WTC11 (cell line): ENCODE measurements at regions not wholly inside any gene's neighbourhood (a gene's known extent, or its start where the extent isn't known, plus 50 kb on each side); places are given as distances from the start of the nearest gene placed in this dataset.

ENCODE experiments used
- ATAC-seq: fragments of 200-7000 bp; cut with Tn5 transposase; 2 replicates; pipeline ENCODE4 v1.10.0; 2021; ENCODE audit warnings: mild to moderate bottlenecking, moderate library complexity
- CTCF ChIA-PET: fragments of 300-600 bp; sonication (Branson Sonifier 250); formaldehyde crosslinking; loops from one replicate; lab custom pipeline; 2021; ENCODE audit warnings: antibody characterized with exemption; lab: Charles Lee
- POLR2A ChIA-PET: fragments of 350-600 bp; sonication (Branson Sonifier 250); formaldehyde crosslinking; loops from one replicate; lab custom pipeline; 2021; ENCODE audit warnings: antibody characterized with exemption; lab: Charles Lee
- DNase-seq: peaks from one replicate; pipeline ENCODE4 v3.0.0; 2021; ENCODE audit warnings: low spot score
- H3K27ac Mint-ChIP-seq: 2 replicates; pipeline ENCODE4 v1.8.0; 2021; ENCODE audit warnings: mixed read lengths
- H3K27me3 Mint-ChIP-seq: 2 replicates; pipeline ENCODE4 v1.8.0; 2021; ENCODE audit warnings: low read depth, mild to moderate bottlenecking, moderate library complexity, mixed read lengths
- H3K36me3 Mint-ChIP-seq: 2 replicates; pipeline ENCODE4 v1.8.0; 2021; ENCODE audit warnings: mixed read lengths
- H3K4me1 Mint-ChIP-seq: 2 replicates; pipeline ENCODE4 v1.8.0; 2022; ENCODE audit warnings: mixed read lengths
- H3K4me3 Mint-ChIP-seq: 2 replicates; pipeline ENCODE4 v1.8.0; 2021; ENCODE audit warnings: mild to moderate bottlenecking, moderate library complexity, mixed read lengths
- H3K9me3 Mint-ChIP-seq: 2 replicates; pipeline ENCODE4 v1.8.0; 2021; ENCODE audit warnings: mixed read lengths
- AFF4 ChIP-seq: sonication (generic); formaldehyde crosslinking; IDR thresholded peaks from 2 replicates; pipeline ENCODE4 v1.8.1; 2023; ENCODE audit warnings: mild to moderate bottlenecking, missing genetic modification reagents, borderline replicate concordance
- ATF2 ChIP-seq: sonication (generic); formaldehyde crosslinking; IDR thresholded peaks from 2 replicates; pipeline ENCODE4 v1.8.1; 2022; ENCODE audit warnings: low read depth, missing genetic modification reagents, borderline replicate concordance
- CDX4 ChIP-seq: fragments of 250-450 bp; sonication (Bioruptor Pico); IDR thresholded peaks from 2 replicates; pipeline ENCODE4 v1.9.0; 2021; ENCODE audit warnings: moderate library complexity, mild to moderate bottlenecking, inconsistent platforms, borderline replicate concordance
- CREB1 ChIP-seq: sonication (generic); formaldehyde crosslinking; IDR thresholded peaks from 2 replicates; pipeline ENCODE4 v1.8.0; 2023; ENCODE audit warnings: mild to moderate bottlenecking, missing genetic modification reagents
- ETV6 ChIP-seq: sonication (generic); formaldehyde crosslinking; IDR thresholded peaks from 2 replicates; pipeline ENCODE4 v1.8.1; 2022; ENCODE audit warnings: mild to moderate bottlenecking, missing genetic modification reagents
- FOXJ3 ChIP-seq: sonication (generic); formaldehyde crosslinking; IDR thresholded peaks from 2 replicates; pipeline ENCODE4 v1.9.0; 2021; ENCODE audit warnings: missing genetic modification reagents, mild to moderate bottlenecking, borderline replicate concordance
- IRF2 ChIP-seq: sonication (generic); formaldehyde crosslinking; IDR thresholded peaks from 2 replicates; pipeline ENCODE4 v1.8.0; 2022; ENCODE audit warnings: low read depth, missing genetic modification reagents, borderline replicate concordance
- MXD4 ChIP-seq: fragments of 250-450 bp; sonication (Bioruptor Pico); IDR thresholded peaks from 2 replicates; pipeline ENCODE4 v1.8.0; 2021; ENCODE audit warnings: mild to moderate bottlenecking, moderate library complexity, borderline replicate concordance
- MYBL2 ChIP-seq: sonication (generic); formaldehyde crosslinking; IDR thresholded peaks from 2 replicates; pipeline ENCODE4 v1.8.1; 2023; ENCODE audit warnings: mild to moderate bottlenecking, moderate library complexity, missing genetic modification reagents
- NFYB ChIP-seq: sonication (generic); formaldehyde crosslinking; conservative IDR thresholded peaks from 2 replicates; pipeline ENCODE4 v1.8.0; 2022; ENCODE audit warnings: low read depth, missing genetic modification reagents
- NR1H2 ChIP-seq: sonication (generic); formaldehyde crosslinking; IDR thresholded peaks from 2 replicates; pipeline ENCODE4 v1.9.0; 2021; ENCODE audit warnings: mild to moderate bottlenecking, moderate library complexity, missing genetic modification reagents
- NR3C1 ChIP-seq: sonication (generic); formaldehyde crosslinking; conservative IDR thresholded peaks from 2 replicates; pipeline ENCODE4 v1.8.1; 2023; ENCODE audit warnings: low read depth, mild to moderate bottlenecking, missing genetic modification reagents
- PREB ChIP-seq: sonication (generic); formaldehyde crosslinking; IDR thresholded peaks from 2 replicates; pipeline ENCODE4 v1.8.1; 2022; ENCODE audit warnings: mild to moderate bottlenecking, missing genetic modification reagents, moderate library complexity, borderline replicate concordance
- TEAD4 ChIP-seq: sonication (generic); formaldehyde crosslinking; IDR thresholded peaks from 2 replicates; pipeline ENCODE4 v1.8.0; 2022; ENCODE audit warnings: mild to moderate bottlenecking, missing genetic modification reagents
- ZNF281 ChIP-seq: sonication (generic); formaldehyde crosslinking; IDR thresholded peaks from 2 replicates; pipeline ENCODE4 v1.8.0; 2023; ENCODE audit warnings: mild to moderate bottlenecking, missing genetic modification reagents
- ZNF423 ChIP-seq: fragments of 250-450 bp; sonication (Bioruptor Pico); IDR thresholded peaks from 2 replicates; pipeline ENCODE4 v2.1.2; 2022; ENCODE audit warnings: mild to moderate bottlenecking, moderate library complexity
- TF ChIP-seq, protein P1 (sequence below): sonication (generic); formaldehyde crosslinking; IDR thresholded peaks from 2 replicates; pipeline ENCODE4 v1.8.0; 2022; ENCODE audit warnings: mild to moderate bottlenecking, missing genetic modification reagents
- TF ChIP-seq, protein P2 (sequence below): sonication (generic); formaldehyde crosslinking; IDR thresholded peaks from 2 replicates; pipeline ENCODE4 v1.8.1; 2022; ENCODE audit warnings: missing genetic modification reagents, borderline replicate concordance
- TF ChIP-seq, protein P3 (sequence below): fragments of 250-450 bp; sonication (Bioruptor Pico); IDR thresholded peaks from 2 replicates; pipeline ENCODE4 v2.1.2; 2022; ENCODE audit warnings: mild to moderate bottlenecking, moderate library complexity

DNA sequence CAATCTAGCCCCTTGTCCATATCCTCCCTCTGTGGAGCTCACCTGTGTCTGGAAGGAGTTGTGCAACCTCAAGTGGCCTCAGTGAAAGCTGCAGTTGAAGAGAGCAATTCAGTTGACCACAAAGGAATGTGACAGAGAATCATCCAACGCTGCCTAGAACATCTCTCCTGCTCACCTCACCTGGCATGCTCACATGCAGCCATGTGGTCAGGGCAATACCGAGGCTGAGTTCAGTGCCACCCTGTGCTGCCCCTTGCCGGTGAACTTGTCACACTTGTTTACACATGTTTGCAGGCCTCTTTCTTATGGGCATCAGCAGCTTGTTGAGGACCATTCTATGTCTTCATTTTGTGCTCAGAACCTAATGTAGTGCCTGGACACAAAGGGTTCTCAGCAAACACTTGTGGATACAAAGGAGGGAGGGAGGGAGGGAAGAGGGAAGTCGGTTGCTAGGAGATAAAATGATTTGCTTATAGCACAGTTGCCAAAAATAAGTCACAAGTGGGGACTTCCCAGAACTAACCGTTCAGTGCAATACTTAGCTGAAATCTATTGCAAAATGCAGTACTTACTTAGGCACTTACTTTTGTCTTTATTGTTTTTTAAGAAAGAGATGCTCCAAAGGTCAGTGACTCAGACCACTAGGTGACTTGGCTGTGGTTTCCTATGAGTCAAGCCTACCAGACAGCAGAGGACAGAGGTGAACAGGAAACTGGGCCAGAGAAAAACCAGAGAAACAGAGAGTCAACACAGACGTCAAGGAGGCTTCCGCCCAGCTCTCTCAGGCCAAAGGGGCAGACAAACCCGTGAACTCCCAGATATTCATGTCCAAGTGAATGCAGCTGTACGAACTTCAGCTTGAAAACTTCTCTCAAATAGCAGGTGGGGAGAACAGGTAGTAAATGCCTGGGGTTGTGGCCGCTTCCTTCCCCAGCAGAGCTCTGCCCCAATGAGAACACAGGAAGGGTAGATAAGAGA lies 227.8 kb upstream of the CTNNB1 start:
- no peaks in the 10 kb centered on the region for H3K36me3 Mint-ChIP-seq
- H3K27me3 Mint-ChIP-seq, result no peaks in the 10 kb centered on the region; the same call in 1 of the 2 replicates
- ATAC-seq (no peak), DNase-seq (no peak)
- no peaks in the 10 kb centered on the region for H3K9me3 Mint-ChIP-seq
- H3K27ac Mint-ChIP-seq, result no peak overlapping the region
- CTCF ChIA-PET, result no interaction called here
- peaks cover 13% of the 10 kb centered on the region for H3K4me1 Mint-ChIP-seq
- TF ChIP-seq NR1H2 (no peak), ZNF423 (no peak), IRF2 (CRISPR knock-in tag) (no peak), AFF4 (CRISPR knock-in tag) (no peak), CREB1 (CRISPR knock-in tag) (no peak), ATF2 (CRISPR knock-in tag) (no peak), MYBL2 (CRISPR knock-in tag) (no peak), NR3C1 (CRISPR knock-in tag) (no peak), ZNF281 (no peak), TEAD4 (no peak), MXD4 (CRISPR knock-in tag) (no peak), ETV6 (no peak), NFYB (CRISPR knock-in tag) (no peak), CDX4 (CRISPR knock-in tag) (no peak), PREB (CRISPR knock-in tag) (no peak), FOXJ3 (CRISPR knock-in tag) (no peak)
- TF ChIP-seq, protein P1, sequence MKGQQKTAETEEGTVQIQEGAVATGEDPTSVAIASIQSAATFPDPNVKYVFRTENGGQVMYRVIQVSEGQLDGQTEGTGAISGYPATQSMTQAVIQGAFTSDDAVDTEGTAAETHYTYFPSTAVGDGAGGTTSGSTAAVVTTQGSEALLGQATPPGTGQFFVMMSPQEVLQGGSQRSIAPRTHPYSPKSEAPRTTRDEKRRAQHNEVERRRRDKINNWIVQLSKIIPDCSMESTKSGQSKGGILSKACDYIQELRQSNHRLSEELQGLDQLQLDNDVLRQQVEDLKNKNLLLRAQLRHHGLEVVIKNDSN (CRISPR knock-in tag), result no peak
- TF ChIP-seq, protein P2, sequence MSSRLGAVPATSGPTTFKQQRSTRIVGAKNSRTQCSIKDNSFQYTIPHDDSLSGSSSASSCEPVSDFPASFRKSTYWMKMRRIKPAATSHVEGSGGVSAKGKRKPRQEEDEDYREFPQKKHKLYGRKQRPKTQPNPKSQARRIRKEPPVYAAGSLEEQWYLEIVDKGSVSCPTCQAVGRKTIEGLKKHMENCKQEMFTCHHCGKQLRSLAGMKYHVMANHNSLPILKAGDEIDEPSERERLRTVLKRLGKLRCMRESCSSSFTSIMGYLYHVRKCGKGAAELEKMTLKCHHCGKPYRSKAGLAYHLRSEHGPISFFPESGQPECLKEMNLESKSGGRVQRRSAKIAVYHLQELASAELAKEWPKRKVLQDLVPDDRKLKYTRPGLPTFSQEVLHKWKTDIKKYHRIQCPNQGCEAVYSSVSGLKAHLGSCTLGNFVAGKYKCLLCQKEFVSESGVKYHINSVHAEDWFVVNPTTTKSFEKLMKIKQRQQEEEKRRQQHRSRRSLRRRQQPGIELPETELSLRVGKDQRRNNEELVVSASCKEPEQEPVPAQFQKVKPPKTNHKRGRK (CRISPR knock-in tag), result no peak
- TF ChIP-seq, protein P3, sequence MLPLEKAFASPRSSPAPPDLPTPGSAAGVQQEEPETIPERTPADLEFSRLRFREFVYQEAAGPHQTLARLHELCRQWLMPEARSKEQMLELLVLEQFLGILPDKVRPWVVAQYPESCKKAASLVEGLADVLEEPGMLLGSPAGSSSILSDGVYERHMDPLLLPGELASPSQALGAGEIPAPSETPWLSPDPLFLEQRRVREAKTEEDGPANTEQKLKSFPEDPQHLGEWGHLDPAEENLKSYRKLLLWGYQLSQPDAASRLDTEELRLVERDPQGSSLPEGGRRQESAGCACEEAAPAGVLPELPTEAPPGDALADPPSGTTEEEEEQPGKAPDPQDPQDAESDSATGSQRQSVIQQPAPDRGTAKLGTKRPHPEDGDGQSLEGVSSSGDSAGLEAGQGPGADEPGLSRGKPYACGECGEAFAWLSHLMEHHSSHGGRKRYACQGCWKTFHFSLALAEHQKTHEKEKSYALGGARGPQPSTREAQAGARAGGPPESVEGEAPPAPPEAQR (CRISPR knock-in tag), result no peak
- TF ChIP-seq, all 79 proteins: peak for 0
- POLR2A ChIA-PET, result no interaction called here
- no peak overlapping the region for H3K4me3 Mint-ChIP-seq
